ENCODE measurements at regions not wholly inside any gene's neighbourhood (a gene's known extent, or its start where the extent isn't known, plus 50 kb on each side); places are given as distances from the start of the nearest gene placed in this dataset.

GRCh38 chr15:70362350-70362749, 264.6 kb upstream of the TLE3 start:
- TF ChIP-seq SUZ12 (IDR thresholded peaks at IDR 0.05; ENCODE audit: extremely low read depth, insufficient read depth, insufficient read length) (no peak), YY1 (IDR thresholded peaks at IDR 0.05; ENCODE audit: insufficient read depth, insufficient read length) (no peak)

Data from NT2/D1 (cell line).